ENCODE measurements at regions not wholly inside any gene's neighbourhood (a gene's known extent, or its start where the extent isn't known, plus 50 kb on each side); places are given as distances from the start of the nearest gene placed in this dataset.

- TF ChIP-seq CHD2 (IDR thresholded peaks at IDR 0.05; ENCODE audit: borderline replicate concordance, low read depth, low read length), result no peak
- TF ChIP-seq SP1 (IDR thresholded peaks at IDR 0.05; ENCODE audit: low read depth, low read length), result no peak
- no peak for TF ChIP-seq JUND (IDR thresholded peaks at IDR 0.05; ENCODE audit: low read depth, low read length)
- TF ChIP-seq ZNF24 (IDR thresholded peaks at IDR 0.05), result no peak
- TF ChIP-seq MTA2 (IDR thresholded peaks at IDR 0.05; ENCODE audit: low read depth), result no peak
- no peak for TF ChIP-seq CBX3 (IDR thresholded peaks at IDR 0.05; ENCODE audit: borderline replicate concordance, low read depth)
- TF ChIP-seq BCL3 (IDR thresholded peaks at IDR 0.05; ENCODE audit: borderline replicate concordance, insufficient read depth, low read depth, low read length, poor library complexity, severe bottlenecking), result no peak
- TF ChIP-seq SIN3A (IDR thresholded peaks at IDR 0.05; ENCODE audit: low read depth, low read length), result no peak
- TF ChIP-seq SREBF2 (IDR thresholded peaks at IDR 0.05; ENCODE audit: low read length), result no peak
- TF ChIP-seq ZBTB33 (IDR thresholded peaks at IDR 0.05), result no peak
Measured at GRCh38 chr5:52132053-52132452, 655.7 kb upstream of the ITGA1 start.

Measured in GM12878 (cell line).